ENCODE measurements at regions not wholly inside any gene's neighbourhood (a gene's known extent, or its start where the extent isn't known, plus 50 kb on each side); places are given as distances from the start of the nearest gene placed in this dataset.

DNA sequence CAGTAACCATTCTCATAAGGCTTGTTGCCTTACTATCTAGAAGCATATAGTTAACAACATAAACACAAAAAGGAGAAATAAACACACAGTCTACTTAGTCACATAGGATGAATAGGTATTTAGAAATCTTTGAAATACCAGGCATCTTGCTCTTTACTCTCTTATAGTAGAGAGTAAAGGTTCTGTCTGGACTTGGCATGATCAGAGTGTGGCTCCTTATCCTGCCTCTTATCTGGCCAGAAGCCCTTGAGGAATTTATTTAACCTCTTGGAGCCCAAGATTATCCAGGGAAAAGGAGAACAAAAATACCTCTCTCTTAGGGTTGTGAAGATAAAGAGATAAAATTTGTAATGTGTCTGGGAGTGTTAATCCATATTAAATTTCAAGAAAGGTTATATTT lies 100.2 kb upstream of the MBNL2 start:
- Histone ChIP-seq H2AFZ (ENCODE audit: control insufficient read depth, low read length) (no peak overlapping the region), H4K20me1 (ENCODE audit: control insufficient read depth, extremely low read depth, insufficient read depth, low read length) (no peaks in the 10 kb centered on the region), H3K27ac (ENCODE audit: control insufficient read depth, insufficient read depth, low read length) (peak overlapping the region; percentile 55), H3K9me3 (ENCODE audit: control insufficient read depth, low read depth, low read length) (no peaks in the 10 kb centered on the region), H3K9ac (ENCODE audit: control insufficient read depth, extremely low read depth, insufficient read depth, low read length) (peak overlapping the region; percentile 5), H3K9me1 (ENCODE audit: control insufficient read depth, extremely low read depth, insufficient read depth, low read length) (no peaks in the 10 kb centered on the region), H3K4me1 (ENCODE audit: control insufficient read depth, extremely low read depth, insufficient read depth, low read length) (peaks cover 59% of the 10 kb centered on the region), H3K79me2 (ENCODE audit: control insufficient read depth, insufficient read depth, low read length) (no peaks in the 10 kb centered on the region), H3K4me2 (ENCODE audit: control insufficient read depth, extremely low read depth, insufficient read depth, low read depth, low read length) (peak overlapping the region; percentile 54), H3K27me3 (ENCODE audit: control insufficient read depth, extremely low read depth, insufficient read depth, low read length) (no peaks in the 10 kb centered on the region), H3K36me3 (ENCODE audit: control insufficient read depth in 2 of 2, extremely low read depth in 1 of 2, insufficient read depth in 2 of 2, low read length in 2 of 2) (no peaks in the 10 kb centered on the region), H3K4me3 (ENCODE audit: control insufficient read depth in 2 of 3, extremely low read depth in 1 of 3, insufficient read depth in 2 of 3, low read depth in 1 of 3, low read length in 3 of 3) (no peak overlapping the region)
- TF ChIP-seq, protein P1, sequence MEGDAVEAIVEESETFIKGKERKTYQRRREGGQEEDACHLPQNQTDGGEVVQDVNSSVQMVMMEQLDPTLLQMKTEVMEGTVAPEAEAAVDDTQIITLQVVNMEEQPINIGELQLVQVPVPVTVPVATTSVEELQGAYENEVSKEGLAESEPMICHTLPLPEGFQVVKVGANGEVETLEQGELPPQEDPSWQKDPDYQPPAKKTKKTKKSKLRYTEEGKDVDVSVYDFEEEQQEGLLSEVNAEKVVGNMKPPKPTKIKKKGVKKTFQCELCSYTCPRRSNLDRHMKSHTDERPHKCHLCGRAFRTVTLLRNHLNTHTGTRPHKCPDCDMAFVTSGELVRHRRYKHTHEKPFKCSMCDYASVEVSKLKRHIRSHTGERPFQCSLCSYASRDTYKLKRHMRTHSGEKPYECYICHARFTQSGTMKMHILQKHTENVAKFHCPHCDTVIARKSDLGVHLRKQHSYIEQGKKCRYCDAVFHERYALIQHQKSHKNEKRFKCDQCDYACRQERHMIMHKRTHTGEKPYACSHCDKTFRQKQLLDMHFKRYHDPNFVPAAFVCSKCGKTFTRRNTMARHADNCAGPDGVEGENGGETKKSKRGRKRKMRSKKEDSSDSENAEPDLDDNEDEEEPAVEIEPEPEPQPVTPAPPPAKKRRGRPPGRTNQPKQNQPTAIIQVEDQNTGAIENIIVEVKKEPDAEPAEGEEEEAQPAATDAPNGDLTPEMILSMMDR (optimal IDR thresholded peaks at IDR 0.05 in 1 of 3, IDR thresholded peaks at IDR 0.05 in 1 of 3, conservative IDR thresholded peaks at IDR 0.05 in 1 of 3; ENCODE audit: extremely low read depth in 1 of 3, insufficient read depth in 2 of 3, low read length in 3 of 3) = no peak
- no peak for TF ChIP-seq EZH2 (IDR thresholded peaks at IDR 0.05; ENCODE audit: low read length)
- DNase-seq (ENCODE audit: low read depth, low spot score) = no peak
- FAIRE-seq = no peak
- dilution Hi-C loops (cut with MboI; ENCODE audit: extremely low pct_ligation_motif_present, low sequenced_read_pairs) = no loop called here

DNA sequence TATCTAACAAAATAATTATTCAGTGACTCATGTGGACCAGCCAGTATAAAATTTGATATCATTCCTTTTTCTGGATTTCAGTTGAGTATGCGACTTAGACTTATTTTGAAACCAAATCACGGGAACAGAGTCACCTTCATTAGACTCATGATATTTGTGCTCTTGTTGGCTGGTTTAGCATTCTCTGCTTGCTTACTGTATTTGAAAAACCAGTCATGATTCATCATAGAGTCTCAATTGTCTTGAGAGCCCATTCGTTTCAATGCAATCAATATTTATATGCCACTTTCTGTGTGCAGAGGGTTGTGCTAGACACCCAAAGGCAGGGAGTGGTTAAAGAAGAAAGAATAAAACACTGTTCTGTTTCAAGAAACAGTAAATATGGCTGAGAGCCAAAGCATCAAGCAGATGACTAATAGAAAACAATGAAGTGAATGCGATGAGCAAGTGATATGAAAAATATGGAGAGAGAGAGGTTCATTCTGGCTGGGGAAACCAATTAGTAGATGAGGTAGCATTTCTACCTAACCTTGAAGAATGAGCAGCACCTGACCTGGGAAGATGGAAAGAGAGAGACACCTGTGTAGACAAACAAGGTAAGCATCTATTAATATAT lies 99.6 kb upstream of the MBNL2 start:
- Histone ChIP-seq H3K4me3 (ENCODE audit: control insufficient read depth in 2 of 3, extremely low read depth in 1 of 3, insufficient read depth in 2 of 3, low read depth in 1 of 3, low read length in 3 of 3) (no peak overlapping the region), H3K9me3 (ENCODE audit: control insufficient read depth, low read depth, low read length) (no peaks in the 10 kb centered on the region), H3K9ac (ENCODE audit: control insufficient read depth, extremely low read depth, insufficient read depth, low read length) (peak overlapping the region; percentile 5), H4K20me1 (ENCODE audit: control insufficient read depth, extremely low read depth, insufficient read depth, low read length) (no peaks in the 10 kb centered on the region), H3K27ac (ENCODE audit: control insufficient read depth, insufficient read depth, low read length) (peak overlapping the region; percentile 55), H3K36me3 (ENCODE audit: control insufficient read depth in 2 of 2, extremely low read depth in 1 of 2, insufficient read depth in 2 of 2, low read length in 2 of 2) (no peaks in the 10 kb centered on the region), H3K4me2 (ENCODE audit: control insufficient read depth, extremely low read depth, insufficient read depth, low read depth, low read length) (peak overlapping the region; percentile 54), H3K9me1 (ENCODE audit: control insufficient read depth, extremely low read depth, insufficient read depth, low read length) (no peaks in the 10 kb centered on the region), H3K79me2 (ENCODE audit: control insufficient read depth, insufficient read depth, low read length) (no peaks in the 10 kb centered on the region), H2AFZ (ENCODE audit: control insufficient read depth, low read length) (no peak overlapping the region), H3K4me1 (ENCODE audit: control insufficient read depth, extremely low read depth, insufficient read depth, low read length) (peaks cover 59% of the 10 kb centered on the region), H3K27me3 (ENCODE audit: control insufficient read depth, extremely low read depth, insufficient read depth, low read length) (no peaks in the 10 kb centered on the region)
- peak; percentile 76 for FAIRE-seq
- dilution Hi-C loops (cut with MboI; ENCODE audit: extremely low pct_ligation_motif_present, low sequenced_read_pairs) = no loop called here
- no peak for TF ChIP-seq EZH2 (IDR thresholded peaks at IDR 0.05; ENCODE audit: low read length)
- TF ChIP-seq, protein P1 (optimal IDR thresholded peaks at IDR 0.05 in 1 of 3, IDR thresholded peaks at IDR 0.05 in 1 of 3, conservative IDR thresholded peaks at IDR 0.05 in 1 of 3; ENCODE audit: extremely low read depth in 1 of 3, insufficient read depth in 2 of 3, low read length in 3 of 3) = no peak
- peak; percentile 85 for DNase-seq (ENCODE audit: low read depth, low spot score)

All from keratinocyte (primary cell).